GM12878 (cell line): ENCODE measurements at regions not wholly inside any gene's neighbourhood (a gene's known extent, or its start where the extent isn't known, plus 50 kb on each side); places are given as distances from the start of the nearest gene placed in this dataset.

Experiments
- ATAC-seq: fragments of 200-7000 bp; cut with Tn5 transposase; 3 replicates; pipeline ENCODE4 v1.9.1; 2020; ENCODE audit warnings: mild to moderate bottlenecking, moderate library complexity
- BruUV-seq: library from RNA; stranded (reverse); fragments of 400-500 nt; replicated peaks from 2 replicates; lab custom pipeline; 2021; lab: Mats Ljungman, UMichigan
- CTCF ChIA-PET: fragments of 300-600 bp; sonication (Branson Sonifier 250); formaldehyde crosslinking; extraction: SDS; loops from one replicate; lab custom pipeline; 2021; ENCODE audit warnings: inconsistent platforms; lab: Yijun Ruan, JAX
- POLR2A ChIA-PET: fragments of 350-600 bp; formaldehyde crosslinking; extraction: SDS; loops from one replicate; lab custom pipeline; 2021; ENCODE audit warnings: inconsistent platforms; lab: Charles Lee
- RAD21 ChIA-PET: fragments of 300-600 bp; sonication (Branson Sonifier 250); formaldehyde crosslinking; loops from one replicate; lab custom pipeline; 2023; ENCODE audit warnings: antibody characterized with exemption; ENCODE audit not compliant: unreplicated experiment; lab: Charles Lee
- SMC1A ChIA-PET: fragments of 300-600 bp; sonication (Branson Sonifier 250); formaldehyde crosslinking; loops from one replicate; lab custom pipeline; 2023; ENCODE audit not compliant: unreplicated experiment, uncharacterized antibody; lab: Charles Lee
- DNase-seq: peaks from one replicate; pipeline ENCODE4 v3.0.0-alpha.2; 2011; ENCODE audit warnings: low read depth, low spot score
- FAIRE-seq: peaks from 3 replicates; lab custom pipeline; 2011; peaks lifted over from hg19 to GRCh38; lab: Jason Lieb, UNC
- H2AFZ ChIP-seq: 2 replicates; pipeline ENCODE4 v1.6.0; 2011; ENCODE audit warnings: low read depth, low read length, control low read depth; ENCODE audit not compliant: control insufficient read depth
- H3K27ac ChIP-seq: 2 replicates; pipeline ENCODE4 v1.5.1; 2011; ENCODE audit warnings: control low read depth; ENCODE audit not compliant: control insufficient read depth, insufficient read depth
- H3K27me3 ChIP-seq, 2 experiments: replicated peaks in 1 of 2; 2 replicates each; pipeline versions ENCODE4 v1.6.0 to v1.6.1; 2011; ENCODE audit warnings: low read length in 1 of 2; ENCODE audit not compliant: control insufficient read depth in 2 of 2, insufficient read depth in 2 of 2
- H3K36me3 ChIP-seq, 2 experiments: 2 replicates each; pipeline ENCODE4 v1.5.1; 2011; ENCODE audit warnings: low read length in 1 of 2; ENCODE audit not compliant: control insufficient read depth in 2 of 2, insufficient read depth in 2 of 2
- H3K4me1 ChIP-seq: 2 replicates; pipeline ENCODE4 v1.6.1; 2011; ENCODE audit warnings: mild to moderate bottlenecking, low read length, moderate library complexity, mixed read lengths; ENCODE audit not compliant: control insufficient read depth, insufficient read depth
- H3K4me2 ChIP-seq: 2 replicates; pipeline ENCODE4 v1.6.0; 2011; ENCODE audit warnings: control low read depth; ENCODE audit not compliant: control insufficient read depth, insufficient read depth
- H3K4me3 ChIP-seq: fragments of 200-600 bp; sonication (generic); 2 replicates; pipeline ENCODE4 v1.5.1; 2016
- H3K79me2 ChIP-seq: 2 replicates; pipeline ENCODE4 v1.6.0; 2011; ENCODE audit warnings: low read length; ENCODE audit not compliant: control insufficient read depth, insufficient read depth
- H3K9ac ChIP-seq: 2 replicates; pipeline ENCODE4 v1.8.0; 2011; ENCODE audit warnings: low read length, control low read depth, mixed read lengths; ENCODE audit not compliant: control insufficient read depth, insufficient read depth
- H3K9me3 ChIP-seq: replicated peaks from 3 replicates; pipeline ENCODE4 v1.5.1; 2011; ENCODE audit warnings: mild to moderate bottlenecking, low read length; ENCODE audit not compliant: control insufficient read depth, insufficient read depth
- H4K20me1 ChIP-seq: 2 replicates; pipeline ENCODE4 v1.6.0; 2011; ENCODE audit not compliant: control insufficient read depth, insufficient read depth
- CEBPZ ChIP-seq: fragments of 150-350 bp; IDR thresholded peaks from 2 replicates; pipeline ENCODE4 v1.6.1; 2016; ENCODE audit warnings: low read depth, low read length
- CHD1 ChIP-seq: IDR thresholded peaks from 2 replicates; pipeline ENCODE4 v1.6.1; 2012; ENCODE audit warnings: low read depth, low read length, improper control_type of control experiment
- EED ChIP-seq: sonication (generic); IDR thresholded peaks from 2 replicates; pipeline ENCODE4 v1.6.1; 2016; ENCODE audit warnings: antibody characterized with exemption, low read depth
- GABPA ChIP-seq: IDR thresholded peaks from 2 replicates; pipeline ENCODE4 v1.6.1; 2014; ENCODE audit warnings: antibody characterized with exemption, low read depth, mild to moderate bottlenecking, inconsistent platforms
- IKZF1 ChIP-seq: fragments of 450-650 bp; conservative IDR thresholded peaks from 2 replicates; pipeline ENCODE4 v1.6.1; 2017; ENCODE audit warnings: antibody characterized with exemption, mild to moderate bottlenecking
- MEF2A ChIP-seq: IDR thresholded peaks from 2 replicates; pipeline ENCODE4 v1.6.1; 2011; ENCODE audit warnings: low read depth, mild to moderate bottlenecking, low read length, moderate library complexity; ENCODE audit not compliant: insufficient read depth
- RAD21 ChIP-seq: IDR thresholded peaks from 2 replicates; pipeline ENCODE4 v1.6.1; 2011; ENCODE audit warnings: mild to moderate bottlenecking, low read depth, low read length, moderate library complexity; ENCODE audit not compliant: insufficient read depth
- RB1 ChIP-seq: fragments of 450-650 bp; formaldehyde crosslinking; IDR thresholded peaks from 2 replicates; pipeline ENCODE4 v1.6.1; 2017; ENCODE audit warnings: mild to moderate bottlenecking, borderline replicate concordance
- SMAD1 ChIP-seq: fragments of 450-650 bp; IDR thresholded peaks from 2 replicates; pipeline ENCODE4 v1.6.1; 2018; ENCODE audit warnings: mild to moderate bottlenecking, low read depth; ENCODE audit not compliant: partially characterized antibody
- SPI1 ChIP-seq: IDR thresholded peaks from 2 replicates; pipeline ENCODE4 v1.6.1; 2011; ENCODE audit warnings: low read depth, mild to moderate bottlenecking, low read length, moderate library complexity, borderline replicate concordance; ENCODE audit not compliant: insufficient read depth
- SREBF2 ChIP-seq: IDR thresholded peaks from 2 replicates; pipeline ENCODE4 v1.6.1; 2012; ENCODE audit warnings: mild to moderate bottlenecking, low read length
- WRNIP1 ChIP-seq: IDR thresholded peaks from 2 replicates; pipeline ENCODE4 v1.6.1; 2011; ENCODE audit warnings: low read depth, low read length, improper control_type of control experiment, borderline replicate concordance
- ZNF24 ChIP-seq: fragments of 450-650 bp; IDR thresholded peaks from 2 replicates; pipeline ENCODE4 v1.6.1; 2017; ENCODE audit warnings: antibody characterized with exemption, mild to moderate bottlenecking
- WGBS: methylation state at CpG from one replicate; pipeline ENCODE4 v1.1.6; 2016; ENCODE audit warnings: low lambda C conversion rate; ENCODE audit not compliant: insufficient replicate concordance, insufficient coverage; ENCODE audit errors: missing lambda C conversion rate; 5-methylcytosine and 5-hydroxymethylcytosine counted together
- in situ Hi-C: fragments of 300-500 bp; cut with MboI; formaldehyde crosslinking; loops from 9 replicates; pipeline ENCODE4 v1.14.3; 2018; ENCODE audit warnings: mixed read lengths
- intact Hi-C: fragments of 100-400 bp; cut with micrococcal nuclease; formaldehyde crosslinking; loops from one replicate; pipeline ENCODE4 v1.14.2; 2022; ENCODE audit not compliant: unreplicated experiment

GRCh38 chr13:37353911-37354310 lies 244.7 kb downstream of the POSTN start (continued):
- no peak for TF ChIP-seq SMAD1

GRCh38 chr13:37351211-37351610 lies 245.7 kb upstream of the CSNK1A1L start:
- H3K36me3 ChIP-seq = no peaks in the 10 kb centered on the region
- FAIRE-seq (no peak), ATAC-seq (no peak), DNase-seq (no peak)
- BruUV-seq = no TSS peak
- 58% methylated on average over 2 of the region's 2 CpGs for WGBS
- ChIA-PET RAD21 (no interaction called here), POLR2A (no interaction called here), CTCF (no interaction called here)
- no peaks in the 10 kb centered on the region for H3K4me1 ChIP-seq
- in situ Hi-C loops (no loop called here), intact Hi-C loops (no loop called here)
- H2AFZ ChIP-seq = no peak overlapping the region
- no peaks in the 10 kb centered on the region for H3K27me3 ChIP-seq
- H4K20me1 ChIP-seq = no peaks in the 10 kb centered on the region
- H3K79me2 ChIP-seq = no peaks in the 10 kb centered on the region
- no peak overlapping the region for H3K4me3 ChIP-seq
- no peaks in the 10 kb centered on the region for H3K9me3 ChIP-seq
- no peak overlapping the region for H3K9ac ChIP-seq
- H3K27ac ChIP-seq = no peak overlapping the region
- TF ChIP-seq WRNIP1 (no peak), SREBF2 (no peak), ZNF24 (no peak), SPI1 (no peak), EED (no peak), CEBPZ (no peak), RB1 (no peak), RAD21 (no peak), MEF2A (no peak), GABPA (no peak), IKZF1 (no peak), CHD1 (no peak)
- TF ChIP-seq, all 136 proteins: peak for 0
- no peak overlapping the region for H3K4me2 ChIP-seq
- SMC1A ChIA-PET = no interaction called here
